Body of pancreas (tissue), 4 donors: ENCODE measurements at regions not wholly inside any gene's neighbourhood (a gene's known extent, or its start where the extent isn't known, plus 50 kb on each side); places are given as distances from the start of the nearest gene placed in this dataset.

Experiments
- POLR2A ChIP-seq, 3 donors: fragments of 450-650 bp; IDR thresholded peaks; one replicate each; pipeline ENCODE4 v1.6.1; 2016; ENCODE audit warnings: antibody characterized with exemption in 3 of 3, mild to moderate bottlenecking in 2 of 3
- TF ChIP-seq, protein P1 (sequence below), 7 experiments: fragments of 450-650 bp in 4 of 7; fragments of 200-600 bp in 3 of 7; sonication (generic) in 3 of 7; IDR thresholded peaks; one replicate each; pipeline ENCODE4 v1.5.1; 2016 to 2019; ENCODE audit warnings: antibody characterized with exemption in 7 of 7

DNA sequence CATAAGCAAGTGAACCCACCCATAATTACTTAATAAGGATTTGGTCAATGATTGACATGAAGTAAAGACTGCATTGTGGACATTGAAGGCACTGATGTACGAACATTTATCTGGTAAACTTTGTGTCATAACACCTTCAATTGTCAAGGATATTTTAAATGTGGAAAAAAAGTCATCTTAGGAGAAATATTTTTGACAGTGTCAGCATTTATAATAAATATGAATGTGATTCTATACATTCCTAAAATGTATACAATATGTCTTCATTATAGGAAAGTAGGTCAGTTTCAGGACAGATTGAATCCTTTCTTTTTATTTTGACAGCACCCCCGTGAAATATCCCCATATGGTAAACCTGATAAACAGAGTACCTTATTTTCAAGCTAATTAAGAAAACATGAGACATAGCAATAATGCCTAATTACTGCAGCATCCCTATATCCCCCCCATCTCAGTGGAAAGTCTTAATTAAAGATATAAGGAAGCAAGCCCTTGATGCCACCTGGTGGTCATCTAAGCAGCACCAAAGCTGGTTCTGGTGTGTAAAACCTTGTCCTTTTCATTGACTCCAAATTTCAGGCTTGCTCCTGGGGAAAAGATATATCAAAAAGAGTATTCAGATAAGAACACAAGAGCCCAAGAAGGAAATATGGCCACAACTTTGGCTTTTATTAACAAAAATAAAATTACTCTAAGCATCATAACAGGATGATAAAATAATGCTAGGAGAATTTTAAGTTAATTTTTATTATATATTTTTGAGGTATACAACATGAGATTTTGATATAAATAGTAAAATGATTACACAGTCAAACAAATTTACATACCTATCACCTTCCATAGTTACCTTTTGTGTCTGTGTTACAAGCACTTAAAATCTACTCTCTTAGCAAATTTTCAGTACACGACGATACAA is 379.7 kb downstream of the TLL1 start:
- TF ChIP-seq POLR2A (IDR thresholded peaks at IDR 0.05) = no peak
- TF ChIP-seq, protein P1, sequence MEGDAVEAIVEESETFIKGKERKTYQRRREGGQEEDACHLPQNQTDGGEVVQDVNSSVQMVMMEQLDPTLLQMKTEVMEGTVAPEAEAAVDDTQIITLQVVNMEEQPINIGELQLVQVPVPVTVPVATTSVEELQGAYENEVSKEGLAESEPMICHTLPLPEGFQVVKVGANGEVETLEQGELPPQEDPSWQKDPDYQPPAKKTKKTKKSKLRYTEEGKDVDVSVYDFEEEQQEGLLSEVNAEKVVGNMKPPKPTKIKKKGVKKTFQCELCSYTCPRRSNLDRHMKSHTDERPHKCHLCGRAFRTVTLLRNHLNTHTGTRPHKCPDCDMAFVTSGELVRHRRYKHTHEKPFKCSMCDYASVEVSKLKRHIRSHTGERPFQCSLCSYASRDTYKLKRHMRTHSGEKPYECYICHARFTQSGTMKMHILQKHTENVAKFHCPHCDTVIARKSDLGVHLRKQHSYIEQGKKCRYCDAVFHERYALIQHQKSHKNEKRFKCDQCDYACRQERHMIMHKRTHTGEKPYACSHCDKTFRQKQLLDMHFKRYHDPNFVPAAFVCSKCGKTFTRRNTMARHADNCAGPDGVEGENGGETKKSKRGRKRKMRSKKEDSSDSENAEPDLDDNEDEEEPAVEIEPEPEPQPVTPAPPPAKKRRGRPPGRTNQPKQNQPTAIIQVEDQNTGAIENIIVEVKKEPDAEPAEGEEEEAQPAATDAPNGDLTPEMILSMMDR (IDR thresholded peaks at IDR 0.05) = peak in 6 of 7 experiments; percentile 9 to 35 (median 22)
